ENCODE measurements at regions not wholly inside any gene's neighbourhood (a gene's known extent, or its start where the extent isn't known, plus 50 kb on each side); places are given as distances from the start of the nearest gene placed in this dataset.
"Not testable (repeated sequence)": the region's sequence is repeated elsewhere in the genome, so short reads cannot be mapped to it uniquely, and the experiment has no call there.

- not testable (repeated sequence) for DNase-seq
These were observed 101.0 kb upstream of the TBX18 start for GRCh38 chr6:84865372-84865771.

DNA sequence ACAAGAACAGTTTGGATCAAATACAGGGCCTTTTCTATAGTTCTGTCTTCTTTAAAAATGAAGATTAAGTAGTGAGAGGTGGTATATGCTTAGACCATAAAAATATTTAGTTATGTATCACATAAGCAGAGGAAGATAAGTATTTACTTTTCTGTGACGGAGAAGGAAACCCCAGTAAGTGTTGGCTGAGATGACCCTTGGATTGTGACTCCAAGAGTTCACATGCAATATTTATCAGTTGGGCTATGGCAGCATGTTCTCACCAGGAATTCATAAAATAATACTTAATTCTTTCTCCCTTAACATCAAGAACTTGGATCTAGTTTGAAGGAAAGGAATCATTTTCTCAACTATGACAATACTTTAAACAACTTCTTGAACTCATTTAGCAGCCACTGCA is 98.4 kb upstream of the TBX18 start:
- DNase-seq, result no peak

GRCh38 chr6:84860920-84861319 is 96.5 kb upstream of the TBX18 start:
- no peak for DNase-seq

DNA sequence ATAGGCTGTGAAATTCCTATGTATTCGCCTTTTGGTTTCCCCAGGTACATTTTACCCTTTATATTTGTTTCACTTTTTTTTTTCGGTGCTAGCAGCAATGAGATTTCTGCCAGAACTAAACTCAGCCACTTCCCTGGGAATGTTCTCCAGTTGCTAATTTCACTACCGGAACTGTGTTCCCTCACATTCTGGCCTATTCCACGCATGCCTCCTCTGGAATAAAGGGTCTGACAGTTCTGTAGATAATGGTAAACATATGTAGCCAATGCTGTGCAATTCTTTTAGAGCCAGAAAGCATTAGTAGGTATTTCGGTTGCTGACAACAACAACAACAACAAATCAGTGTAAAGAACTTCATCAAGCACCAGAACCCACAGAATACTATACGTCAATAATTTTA is 96.1 kb upstream of the TBX18 start:
- no peak for DNase-seq

- DNase-seq, result no peak
These were observed 90.5 kb upstream of the TBX18 start for GRCh38 chr6:84854811-84855400.

DNA sequence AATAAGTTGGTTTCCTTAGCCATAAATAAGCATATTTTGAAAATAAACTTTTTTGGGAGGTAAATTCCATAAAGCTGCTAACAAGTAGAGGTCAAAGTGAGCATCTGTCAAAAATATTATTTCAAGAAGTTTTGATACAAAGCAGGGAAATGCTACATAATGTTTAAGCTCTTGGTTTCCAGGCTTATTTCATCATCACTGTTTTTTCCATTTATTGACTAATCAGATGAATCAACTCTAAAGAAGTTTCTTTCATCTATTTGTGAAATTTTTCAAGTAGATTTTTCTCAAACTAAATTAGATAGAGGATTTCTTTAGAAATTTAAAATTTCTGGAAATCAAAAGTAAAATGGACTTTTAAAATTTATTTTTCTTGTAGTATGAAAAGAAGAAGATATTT is 89.5 kb upstream of the TBX18 start:
- DNase-seq, result no peak

DNA sequence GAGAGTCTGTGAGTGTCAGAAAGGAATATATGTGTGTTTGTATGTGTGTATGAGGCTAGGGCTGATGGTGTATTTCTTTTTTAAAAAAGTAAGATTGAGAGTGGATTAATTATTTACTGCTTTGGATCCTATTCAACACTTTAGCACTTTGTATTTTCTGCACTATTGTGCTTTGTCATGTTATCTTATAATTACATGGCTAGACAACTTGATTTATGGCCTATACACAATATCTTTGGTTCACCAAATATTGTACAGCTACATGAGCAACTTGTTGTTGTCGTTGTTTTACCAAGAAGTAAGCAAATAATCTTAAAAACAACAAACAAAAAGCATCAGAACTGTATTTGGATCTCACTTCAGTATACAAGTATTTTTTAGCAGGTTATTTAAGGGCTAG is 84.6 kb upstream of the TBX18 start:
- no peak for DNase-seq

DNA sequence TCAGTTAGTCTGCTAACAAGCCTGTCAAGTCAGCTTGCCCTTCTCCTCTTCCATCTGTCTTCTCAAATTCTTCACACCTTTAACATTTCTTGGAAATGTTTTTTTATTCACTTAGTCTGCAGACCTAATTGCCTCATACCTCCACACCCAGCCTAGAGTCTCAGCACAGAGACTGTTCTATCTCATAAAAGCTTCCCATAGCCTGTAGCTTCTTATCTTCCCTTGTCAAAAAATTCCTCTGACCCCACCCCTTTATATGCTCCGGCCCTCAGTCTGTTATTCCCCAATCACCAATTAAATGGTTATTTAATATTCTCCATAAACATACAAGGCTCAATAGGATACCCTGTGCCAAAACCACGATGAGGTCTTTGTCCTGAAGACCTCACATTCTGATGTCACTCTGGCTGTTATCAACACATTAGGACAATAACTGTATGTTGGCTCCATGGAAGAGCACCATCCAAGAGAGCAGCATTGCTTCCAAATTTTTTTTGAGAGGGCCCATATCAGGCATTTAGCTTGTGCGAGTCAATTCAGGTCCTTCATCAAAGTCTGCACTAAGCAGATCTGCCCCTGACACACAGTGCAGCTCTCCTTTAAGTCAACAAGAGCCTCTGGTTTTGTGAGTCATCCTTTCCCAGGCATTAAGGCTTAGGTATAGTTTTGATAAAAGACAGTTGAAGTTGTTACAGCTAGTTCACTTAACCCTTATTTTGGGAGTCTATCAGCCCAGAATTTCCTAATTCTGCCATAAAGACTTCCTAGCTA is 83.2 kb upstream of the TBX18 start:
- DNase-seq, result no peak

GRCh38 chr6:84842525-84843166 is 78.2 kb upstream of the TBX18 start:
- DNase-seq, result no peak

DNA sequence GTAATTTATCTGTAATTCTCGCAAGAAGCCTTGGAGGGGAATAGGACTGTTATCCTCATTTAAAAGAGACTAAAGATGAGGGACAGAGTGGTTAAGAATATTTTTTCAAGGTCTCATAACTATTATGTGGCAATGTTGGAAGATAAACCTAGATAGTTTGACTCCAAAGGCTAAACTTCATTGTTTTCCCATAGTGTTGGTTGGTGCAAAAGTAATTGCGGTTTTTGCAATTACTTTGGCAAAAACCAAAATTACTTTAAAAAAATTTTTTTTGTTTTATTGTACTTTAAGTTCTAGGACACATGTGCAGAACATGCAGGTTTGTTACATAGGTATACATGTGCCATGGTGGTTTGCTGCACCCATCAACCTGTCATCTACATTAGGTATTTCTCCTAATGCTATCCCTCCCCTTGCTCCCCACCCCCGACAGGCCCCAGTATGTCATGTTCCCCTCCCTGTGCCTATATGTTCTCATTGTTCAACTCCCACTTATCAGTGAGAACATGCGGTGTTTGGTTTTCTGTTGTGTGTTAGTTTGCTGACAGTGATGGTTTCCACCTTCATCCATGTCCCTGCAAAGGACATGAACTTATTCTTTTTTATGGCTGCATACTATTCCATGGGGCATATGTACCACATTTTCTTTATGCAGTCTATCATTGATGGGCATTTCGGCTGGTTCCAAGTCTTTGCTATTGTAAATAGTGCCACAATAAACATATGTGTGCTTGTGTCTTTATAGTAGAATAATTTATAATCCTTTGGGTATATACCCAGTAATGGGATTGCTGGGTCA is 72.9 kb upstream of the TBX18 start:
- not testable (repeated sequence) for DNase-seq

- no peak for DNase-seq
These were observed 72.0 kb upstream of the TBX18 start for GRCh38 chr6:84836366-84836765.

DNA sequence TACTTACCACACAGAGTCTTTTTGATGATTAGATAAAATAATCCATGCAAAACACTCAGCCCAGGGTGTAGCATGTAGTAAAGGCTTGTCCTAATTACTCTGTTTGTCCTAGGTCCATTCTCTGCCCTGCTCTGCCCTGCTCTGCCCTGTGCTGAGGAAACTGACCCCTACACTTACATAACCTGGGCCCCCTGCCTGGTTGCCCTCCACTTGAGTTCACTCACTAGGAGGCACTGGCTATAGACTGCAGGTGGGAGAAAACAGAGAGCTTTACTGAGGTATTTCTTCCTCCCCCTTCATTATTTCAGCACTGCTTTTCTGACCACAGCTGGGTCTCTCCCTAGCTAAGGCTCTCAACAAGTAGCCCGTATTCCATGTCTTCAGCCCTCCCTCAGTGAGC is 70.9 kb upstream of the TBX18 start:
- no peak for DNase-seq

DNA sequence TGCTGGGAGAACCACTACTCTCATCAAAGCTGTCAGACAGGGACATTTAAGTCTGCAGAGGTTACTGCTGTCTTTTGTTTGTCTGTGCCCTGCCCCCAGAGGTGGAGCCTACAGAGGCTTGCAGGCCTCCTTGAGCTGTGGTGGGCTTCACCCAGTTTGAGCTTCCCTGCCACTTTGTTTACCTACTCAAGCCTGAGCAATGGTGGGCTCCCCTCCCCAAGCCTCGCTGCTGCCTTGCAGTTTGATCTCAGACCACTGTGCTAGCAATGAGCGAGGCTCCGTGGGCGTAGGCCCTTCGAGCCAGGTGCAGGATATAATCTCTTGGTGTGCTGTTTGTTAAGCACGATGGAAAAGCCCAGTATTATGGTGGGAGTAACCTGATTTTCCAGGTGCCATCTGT is 67.5 kb upstream of the TBX18 start:
- not testable (repeated sequence) for DNase-seq

GRCh38 chr6:84825461-84825860 is 61.1 kb upstream of the TBX18 start:
- DNase-seq, result no peak

DNA sequence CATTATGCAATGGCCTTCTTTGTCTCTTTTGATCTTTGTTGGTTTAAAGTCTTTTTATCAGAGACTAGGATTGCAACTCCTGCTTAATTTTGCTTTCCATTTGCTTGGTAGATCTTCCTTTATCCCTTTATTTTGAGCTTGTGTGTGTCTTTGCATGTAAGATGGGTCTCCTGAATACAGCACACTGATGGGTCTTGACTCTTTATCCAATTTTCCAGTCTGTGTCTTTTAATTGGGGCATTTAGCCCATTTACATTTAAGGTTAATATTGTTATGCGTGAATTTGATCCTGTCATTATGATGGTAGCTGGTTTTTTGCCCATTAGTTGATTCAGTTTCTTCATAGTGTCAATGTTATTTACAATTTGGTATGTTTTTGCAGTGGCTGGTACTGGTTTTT is 56.9 kb upstream of the TBX18 start:
- not testable (repeated sequence) for DNase-seq

GRCh38 chr6:84816741-84817140 is 52.3 kb upstream of the TBX18 start:
- DNase-seq, result no peak

DNA sequence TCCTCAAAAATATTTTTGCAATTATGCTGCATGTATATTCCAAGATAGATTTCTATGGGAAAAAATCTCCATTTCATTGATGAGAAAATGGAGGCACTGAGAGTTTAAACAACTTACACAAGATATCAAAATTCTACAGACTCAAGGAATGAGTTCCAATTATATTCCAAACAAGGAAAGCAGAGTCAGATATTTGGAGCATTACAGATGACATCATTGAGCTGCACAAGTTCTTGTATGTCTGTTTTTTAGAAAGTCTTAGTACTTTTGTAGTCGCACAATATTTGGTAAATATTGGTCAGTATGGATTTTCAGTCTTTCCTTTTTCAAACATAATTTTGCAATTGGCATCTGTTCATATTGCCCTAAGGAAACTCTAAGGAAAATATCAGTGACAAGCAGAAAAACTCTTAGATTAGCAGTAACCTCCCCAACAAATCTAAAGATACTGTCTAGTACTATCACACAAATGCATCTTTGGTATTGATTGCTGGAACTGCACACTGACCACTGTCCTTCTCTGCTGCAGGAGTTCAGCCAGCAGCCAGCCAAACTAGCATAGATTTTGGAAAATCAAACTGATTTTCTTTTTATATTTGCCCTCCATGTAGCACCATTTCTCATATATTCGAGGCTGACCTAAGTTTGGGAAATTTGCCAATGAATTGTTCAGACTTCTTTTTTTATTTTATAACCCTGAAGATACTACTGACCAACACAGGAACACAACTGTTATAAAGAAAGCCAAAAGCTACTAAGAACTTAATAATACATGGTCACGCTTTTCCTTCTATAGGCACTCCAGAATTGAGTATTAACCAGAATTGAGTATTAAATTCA is 51.7 kb upstream of the TBX18 start:
- DNase-seq, result no peak
